IMR-90 (cell line): ENCODE measurements at regions not wholly inside any gene's neighbourhood (a gene's known extent, or its start where the extent isn't known, plus 50 kb on each side); places are given as distances from the start of the nearest gene placed in this dataset.

ENCODE experiments used
- ATAC-seq: fragments of 200-7000 bp; cut with Tn5 transposase; 2 replicates; pipeline ENCODE4 v1.9.1; 2020; ENCODE audit warnings: low read depth, mild to moderate bottlenecking, moderate library complexity
- BruUV-seq: library from RNA; stranded (reverse); fragments of 400-500 nt; replicated peaks from 2 replicates; lab custom pipeline; 2021; lab: Mats Ljungman, UMichigan
- CTCF ChIA-PET: fragments of 300-600 bp; formaldehyde crosslinking; extraction: SDS; loops from one replicate; lab custom pipeline; 2021; ENCODE audit warnings: antibody characterized with exemption; lab: Yijun Ruan, JAX
- POLR2A ChIA-PET: fragments of 300-600 bp; sonication (Branson Sonifier 250); formaldehyde crosslinking; loops from one replicate; lab custom pipeline; 2022; ENCODE audit warnings: antibody characterized with exemption; ENCODE audit not compliant: unreplicated experiment; lab: Charles Lee
- DNase-seq: peaks from one replicate; pipeline ENCODE4 v3.0.0; 2013
- H2AFZ ChIP-seq: replicated peaks from 2 replicates; pipeline ENCODE3; 2013; ENCODE audit warnings: low read length, mild to moderate bottlenecking; ENCODE audit not compliant: poor library complexity
- H2AK5ac ChIP-seq: 2 replicates; pipeline ENCODE4 v1.6.1; 2013; ENCODE audit warnings: low read depth, low read length, inconsistent platforms
- H2AK9ac ChIP-seq: replicated peaks from 2 replicates; pipeline ENCODE3; 2013; ENCODE audit warnings: mild to moderate bottlenecking, low read depth, low read length, moderate library complexity; ENCODE audit not compliant: poor library complexity
- H2BK120ac ChIP-seq: 2 replicates; pipeline ENCODE4 v1.6.1; 2013; ENCODE audit warnings: low read depth, low read length, inconsistent platforms
- H2BK15ac ChIP-seq: 3 replicates; pipeline ENCODE4 v1.6.1; 2013; ENCODE audit warnings: low read depth, low read length, inconsistent platforms
- H2BK20ac ChIP-seq: 2 replicates; pipeline ENCODE4 v1.6.1; 2013; ENCODE audit warnings: low read depth, mild to moderate bottlenecking, inconsistent platforms, low read length, moderate library complexity
- H2BK5ac ChIP-seq: 2 replicates; pipeline ENCODE4 v1.6.1; 2013; ENCODE audit warnings: mild to moderate bottlenecking, low read depth, low read length, inconsistent platforms; ENCODE audit not compliant: poor library complexity, severe bottlenecking
- H3K14ac ChIP-seq: replicated peaks from 2 replicates; pipeline ENCODE4 v1.6.1; 2013; ENCODE audit warnings: low read depth, low read length, inconsistent platforms
- H3K18ac ChIP-seq: 2 replicates; pipeline ENCODE4 v1.6.1; 2013; ENCODE audit warnings: low read depth, low read length, control low read depth
- H3K23ac ChIP-seq: 2 replicates; pipeline ENCODE4 v1.6.1; 2013; ENCODE audit warnings: low read depth, low read length, inconsistent platforms
- H3K27ac ChIP-seq: 2 replicates; pipeline ENCODE4 v1.5.1; 2013; ENCODE audit warnings: mild to moderate bottlenecking, control low read depth, low read length; ENCODE audit not compliant: insufficient read depth
- H3K27me3 ChIP-seq: 2 replicates; pipeline ENCODE4 v1.6.1; 2013; ENCODE audit warnings: low read length; ENCODE audit not compliant: control insufficient read depth, insufficient read depth
- H3K36me3 ChIP-seq: 2 replicates; pipeline ENCODE4 v1.6.1; 2013; ENCODE audit warnings: low read length, mixed read lengths; ENCODE audit not compliant: control insufficient read depth, insufficient read depth
- H3K4ac ChIP-seq: 2 replicates; pipeline ENCODE4 v1.6.1; 2013; ENCODE audit warnings: low read depth, low read length, inconsistent platforms
- H3K4me1 ChIP-seq: 2 replicates; pipeline ENCODE4 v1.6.1; 2013; ENCODE audit warnings: low read length, mixed read lengths; ENCODE audit not compliant: control insufficient read depth, insufficient read depth
- H3K4me2 ChIP-seq: 2 replicates; pipeline ENCODE4 v1.6.1; 2013; ENCODE audit warnings: low read depth, mild to moderate bottlenecking, control low read depth, low read length, moderate library complexity
- H3K4me3 ChIP-seq: 2 replicates; pipeline ENCODE4 v1.5.1; 2013; ENCODE audit warnings: low read depth, mild to moderate bottlenecking, control low read depth, low read length, moderate library complexity; ENCODE audit not compliant: insufficient read depth
- H3K56ac ChIP-seq: 2 replicates; pipeline ENCODE4 v1.6.1; 2013; ENCODE audit warnings: low read length, inconsistent platforms; ENCODE audit not compliant: insufficient read depth; ENCODE audit errors: extremely low read depth
- H3K79me1 ChIP-seq, 2 experiments: 2 replicates each; pipeline ENCODE4 v1.6.1; 2013; ENCODE audit warnings: low read length in 2 of 2, inconsistent platforms in 1 of 2, low read depth in 1 of 2
- H3K9ac ChIP-seq: 2 replicates; pipeline ENCODE4 v1.6.1; 2013; ENCODE audit warnings: low read depth, low read length, control low read depth
- H3K9me1 ChIP-seq: 2 replicates; pipeline ENCODE4 v1.6.1; 2013; ENCODE audit warnings: low read length, inconsistent platforms; ENCODE audit not compliant: insufficient read depth
- H3K9me3 ChIP-seq: 2 replicates; pipeline ENCODE4 v1.6.1; 2013; ENCODE audit warnings: low read length; ENCODE audit not compliant: control insufficient read depth, insufficient read depth
- H4K20me1 ChIP-seq: 2 replicates; pipeline ENCODE4 v1.6.1; 2013; ENCODE audit warnings: low read length, inconsistent platforms; ENCODE audit not compliant: insufficient read depth
- H4K5ac ChIP-seq: 2 replicates; pipeline ENCODE4 v1.6.1; 2013; ENCODE audit warnings: mild to moderate bottlenecking, low read depth, low read length, control low read depth
- H4K8ac ChIP-seq, 2 experiments: 2 replicates each; pipeline ENCODE4 v1.6.1; 2013; ENCODE audit warnings: low read depth in 2 of 2, low read length in 2 of 2, control low read depth in 1 of 2, inconsistent platforms in 1 of 2
- H4K91ac ChIP-seq: 2 replicates; pipeline ENCODE4 v1.6.1; 2013; ENCODE audit warnings: low read depth, low read length, inconsistent platforms; ENCODE audit not compliant: insufficient read depth
- BHLHE40 ChIP-seq: fragments of 150-350 bp; IDR thresholded peaks from 2 replicates; pipeline ENCODE4 v1.6.1; 2016; ENCODE audit warnings: mild to moderate bottlenecking, low read depth, low read length
- CEBPB ChIP-seq: IDR thresholded peaks from 2 replicates; pipeline ENCODE4 v1.6.1; 2012; ENCODE audit warnings: low read depth, low read length, improper control_type of control experiment
- FOS ChIP-seq: fragments of 150-350 bp; IDR thresholded peaks from 2 replicates; pipeline ENCODE4 v1.6.1; 2016; ENCODE audit warnings: low read depth, low read length
- MXI1 ChIP-seq: IDR thresholded peaks from 2 replicates; pipeline ENCODE4 v1.6.1; 2012; ENCODE audit warnings: low read depth, mild to moderate bottlenecking, low read length, moderate library complexity, borderline replicate concordance
- POLR2A ChIP-seq: IDR thresholded peaks from 2 replicates; pipeline ENCODE4 v1.6.1; 2012; ENCODE audit warnings: mild to moderate bottlenecking, low read depth, low read length
- RFX5 ChIP-seq: IDR thresholded peaks from 2 replicates; pipeline ENCODE4 v1.8.0; 2012; ENCODE audit warnings: low read depth, mild to moderate bottlenecking, low read length, moderate library complexity
- SMC3 ChIP-seq: fragments of 150-350 bp; IDR thresholded peaks from 2 replicates; pipeline ENCODE4 v1.6.1; 2016; ENCODE audit warnings: low read depth, mild to moderate bottlenecking, antibody characterized with exemption, low read length, moderate library complexity
- WGBS, 2 experiments: methylation state at CpG; one replicate each; pipeline versions ENCODE4 v1.1.5 to v1.1.7; 2013; ENCODE audit warnings: missing lambda C conversion rate in 2 of 2; ENCODE audit not compliant: insufficient read length in 1 of 2; ENCODE audit errors: extremely low coverage in 2 of 2; 5-methylcytosine and 5-hydroxymethylcytosine counted together
- dilution Hi-C: fragments of 300-500 bp; cut with HindIII; formaldehyde crosslinking; loops from one replicate; pipeline ENCODE4 v1.14.3; 2018; ENCODE audit warnings: low sequenced_read_pairs; ENCODE audit not compliant: unreplicated experiment
- in situ Hi-C: fragments of 300-500 bp; cut with MboI; formaldehyde crosslinking; loops from 3 replicates; pipeline ENCODE4 v1.14.3; 2019; ENCODE audit warnings: low sequenced_read_pairs, inconsistent platforms, mixed read lengths
- intact Hi-C: fragments of 100-400 bp; cut with micrococcal nuclease; formaldehyde crosslinking; loops from 2 replicates; pipeline ENCODE4 v1.10.0; 2022

DNA sequence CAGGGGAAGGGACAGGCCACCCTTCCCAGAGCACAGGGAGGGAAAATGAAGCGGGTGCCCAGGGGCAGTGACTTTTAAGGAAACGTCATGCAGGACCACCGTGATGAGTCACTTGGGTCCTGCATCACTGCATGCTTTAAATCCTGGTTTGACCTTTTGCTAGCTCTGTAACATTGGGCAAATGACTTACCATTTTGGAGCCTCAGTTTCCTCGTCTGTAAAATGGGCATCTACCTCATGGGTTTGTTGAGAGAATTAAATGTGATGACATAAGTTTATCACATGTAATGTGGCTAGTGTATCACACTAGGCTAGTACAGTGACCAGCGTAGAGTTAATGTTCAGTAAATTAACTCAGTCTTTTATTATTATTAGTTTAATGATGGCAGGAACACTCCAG, 114.8 kb upstream of the IGSF21 start:
- Histone ChIP-seq H2BK20ac (no peak overlapping the region), H4K20me1 (no peaks in the 10 kb centered on the region), H2BK5ac (no peak overlapping the region), H3K18ac (no peak overlapping the region), H3K23ac (no peak overlapping the region), H2BK15ac (no peak overlapping the region), H4K8ac (no peak overlapping the region), H3K4ac (no peak overlapping the region), H3K27ac (no peak overlapping the region), H3K4me2 (no peak overlapping the region), H2BK120ac (no peak overlapping the region), H2AK5ac (no peak overlapping the region), H4K91ac (no peak overlapping the region), H3K9me1 (no peaks in the 10 kb centered on the region), H2AFZ (no peak overlapping the region), H3K9me3 (no peaks in the 10 kb centered on the region), H3K4me3 (no peak overlapping the region), H3K36me3 (no peaks in the 10 kb centered on the region), H3K27me3 (no peaks in the 10 kb centered on the region), H3K4me1 (no peaks in the 10 kb centered on the region), H3K14ac (no peak overlapping the region), H2AK9ac (no peak overlapping the region), H3K56ac (no peak overlapping the region), H3K9ac (no peak overlapping the region), H4K5ac (no peak overlapping the region), H3K79me1 (no peaks in the 10 kb centered on the region)
- WGBS, 2 experiments, result 69% methylated on average over 3 of the region's 5 CpGs; no CpG with 5 or more reads in 1 of the 2 experiments
- BruUV-seq, result no TSS peak
- ChIA-PET POLR2A (no interaction called here), CTCF (no interaction called here)
- no peak for TF ChIP-seq MXI1
- no peak for TF ChIP-seq SMC3
- no peak for TF ChIP-seq POLR2A
- no peak for TF ChIP-seq RFX5
- no peak for TF ChIP-seq FOS
- no peak for TF ChIP-seq CEBPB
- no peak for TF ChIP-seq BHLHE40
- no peak for DNase-seq
- ATAC-seq, result no peak
- in situ Hi-C loops, result no loop called here
- dilution Hi-C loops, result no loop called here
- intact Hi-C loops, result no loop called here
